GM12892 (cell line): ENCODE measurements at regions not wholly inside any gene's neighbourhood (a gene's known extent, or its start where the extent isn't known, plus 50 kb on each side); places are given as distances from the start of the nearest gene placed in this dataset.

Experiments
- POLR2A ChIP-seq: IDR thresholded peaks from 2 replicates; pipeline ENCODE4 v1.6.1; 2011; ENCODE audit warnings: low read depth, low read length, control low read depth
- POLR2AphosphoS5 ChIP-seq: IDR thresholded peaks from 2 replicates; pipeline ENCODE4 v1.6.1; 2011; ENCODE audit warnings: low read depth, low read length, control low read depth

GRCh38 chr12:127570387-127570786, 696.6 kb upstream of the TMEM132C start:
- TF ChIP-seq POLR2A (no peak), POLR2AphosphoS5 (no peak)
